HG03521 (cell line): ENCODE measurements at regions not wholly inside any gene's neighbourhood (a gene's known extent, or its start where the extent isn't known, plus 50 kb on each side); places are given as distances from the start of the nearest gene placed in this dataset.
"Not testable (repeated sequence)": the region's sequence is repeated elsewhere in the genome, so short reads cannot be mapped to it uniquely, and the experiment has no call there.

Experiments used
- ATAC-seq: cut with Tn5 transposase; IDR thresholded peaks from one replicate; pipeline ENCODE4 v1.9.1; 2021; ENCODE audit warnings: mild to moderate bottlenecking, moderate library complexity; ENCODE audit not compliant: unreplicated experiment

- ATAC-seq: no peak
Measured at GRCh38 chr20:39751557-39752137, 789.5 kb downstream of the DHX35 start.

- ATAC-seq: no peak
Measured at GRCh38 chr20:39745380-39745779, 783.2 kb downstream of the DHX35 start.

DNA sequence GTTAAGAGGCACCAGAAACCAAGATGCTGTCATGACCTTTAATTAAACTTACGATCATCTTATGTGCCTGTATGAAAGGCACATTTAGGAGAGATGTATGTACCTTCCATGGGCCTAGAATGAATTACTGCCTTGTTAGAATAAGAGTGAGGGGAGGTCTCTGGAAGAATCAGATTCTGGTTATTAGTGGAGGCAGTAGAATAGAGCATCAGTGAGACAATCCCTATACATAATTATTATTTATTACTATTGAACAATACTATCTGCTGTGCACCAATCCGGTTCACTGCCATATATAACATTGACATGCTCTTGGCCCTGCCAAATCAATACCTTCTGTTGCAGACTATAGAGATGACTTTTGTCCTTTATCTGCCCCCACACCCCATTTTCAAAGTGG, 776.5 kb downstream of the DHX35 start:
- no peak for ATAC-seq

DNA sequence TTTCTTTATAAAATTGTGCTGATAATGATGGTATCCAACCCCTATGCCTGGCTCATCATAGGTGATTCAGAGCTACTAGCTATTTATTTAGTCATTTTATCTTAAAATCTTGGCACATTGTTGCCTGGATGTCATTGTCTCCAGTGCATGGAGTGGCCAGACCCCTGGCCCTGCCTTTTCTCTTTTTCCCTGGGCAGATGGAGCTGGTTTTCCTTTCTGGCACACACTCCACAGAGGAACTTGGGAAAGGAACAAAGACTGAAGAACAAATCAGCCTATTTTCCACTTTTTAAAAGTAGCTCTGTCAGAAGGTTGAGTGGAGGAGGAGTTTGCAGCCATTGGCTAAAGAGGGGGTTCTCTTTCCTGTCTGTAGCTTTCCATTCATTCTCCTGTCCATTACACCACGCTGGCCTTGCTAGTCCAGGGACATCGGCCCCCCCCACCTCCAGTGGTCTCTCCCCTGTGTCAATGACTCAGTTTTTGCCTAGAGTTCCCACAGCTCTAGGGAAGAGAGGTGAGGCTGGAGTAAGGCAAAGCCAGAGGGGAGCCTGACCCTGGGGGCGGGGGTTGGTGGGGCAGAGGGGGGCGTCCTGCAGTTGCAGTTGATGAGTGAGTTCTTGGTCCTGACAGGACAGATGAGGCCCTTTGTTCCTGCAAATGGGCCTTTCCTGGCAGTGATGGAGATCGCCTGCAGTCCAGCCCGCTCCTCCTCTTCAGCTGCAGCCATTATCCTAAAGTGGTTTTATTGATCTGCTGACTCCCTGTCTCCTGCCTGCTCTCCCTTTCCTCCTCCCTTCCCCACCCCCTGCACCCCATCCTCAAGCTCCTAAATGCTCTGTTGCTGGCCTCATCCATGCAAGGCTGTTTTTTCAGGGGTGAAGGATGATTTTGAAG, 774.5 kb downstream of the DHX35 start:
- no peak for ATAC-seq

- ATAC-seq: not testable (repeated sequence)
Measured at GRCh38 chr20:39725513-39725912, 763.4 kb downstream of the DHX35 start.

DNA sequence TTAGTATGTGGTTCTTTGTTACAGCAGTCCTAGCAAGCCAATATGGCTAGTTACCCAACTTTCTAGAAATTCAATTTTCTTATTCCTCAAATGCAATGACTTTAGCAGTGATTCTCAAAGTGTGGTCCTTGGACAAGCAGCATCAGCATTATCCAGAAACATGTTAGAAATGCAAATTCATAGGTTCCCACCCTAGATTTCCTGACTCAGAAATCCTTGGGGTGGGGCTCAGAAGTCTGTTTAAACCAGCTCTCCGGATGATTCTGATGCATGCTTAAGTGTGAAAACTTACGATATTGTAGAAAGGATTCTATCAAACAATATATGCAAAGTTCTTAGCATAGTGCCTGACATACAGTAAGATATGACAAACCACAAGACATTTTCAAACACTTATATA, 757.1 kb downstream of the DHX35 start:
- ATAC-seq: no peak

- no peak for ATAC-seq
Measured at GRCh38 chr20:39717936-39718335, 755.8 kb downstream of the DHX35 start.

DNA sequence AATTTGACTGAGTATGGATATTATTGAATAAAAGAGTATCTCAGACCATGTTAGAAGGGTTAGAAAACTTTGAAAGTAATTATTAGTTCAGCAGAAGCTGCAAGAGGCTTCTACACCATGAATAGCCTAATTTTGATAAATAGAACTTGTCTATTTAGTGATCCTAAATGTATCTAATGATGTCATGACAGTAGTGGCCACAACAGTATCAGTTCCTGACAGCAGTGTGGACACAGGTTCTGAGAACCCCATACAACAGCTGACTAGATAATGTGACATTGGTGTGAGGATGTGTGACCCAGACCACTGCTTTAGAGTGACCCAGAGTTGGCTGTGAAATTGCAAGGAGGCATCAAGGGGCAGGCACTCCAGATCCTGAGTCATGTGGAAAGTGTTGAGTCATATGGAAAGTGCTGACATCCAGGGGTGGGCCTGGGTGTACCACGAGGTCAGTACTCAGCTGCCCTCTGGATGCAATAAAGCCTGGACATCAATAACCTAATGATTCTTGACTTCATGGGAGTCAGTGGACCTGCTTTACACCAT, 754.7 kb downstream of the DHX35 start:
- no peak for ATAC-seq

DNA sequence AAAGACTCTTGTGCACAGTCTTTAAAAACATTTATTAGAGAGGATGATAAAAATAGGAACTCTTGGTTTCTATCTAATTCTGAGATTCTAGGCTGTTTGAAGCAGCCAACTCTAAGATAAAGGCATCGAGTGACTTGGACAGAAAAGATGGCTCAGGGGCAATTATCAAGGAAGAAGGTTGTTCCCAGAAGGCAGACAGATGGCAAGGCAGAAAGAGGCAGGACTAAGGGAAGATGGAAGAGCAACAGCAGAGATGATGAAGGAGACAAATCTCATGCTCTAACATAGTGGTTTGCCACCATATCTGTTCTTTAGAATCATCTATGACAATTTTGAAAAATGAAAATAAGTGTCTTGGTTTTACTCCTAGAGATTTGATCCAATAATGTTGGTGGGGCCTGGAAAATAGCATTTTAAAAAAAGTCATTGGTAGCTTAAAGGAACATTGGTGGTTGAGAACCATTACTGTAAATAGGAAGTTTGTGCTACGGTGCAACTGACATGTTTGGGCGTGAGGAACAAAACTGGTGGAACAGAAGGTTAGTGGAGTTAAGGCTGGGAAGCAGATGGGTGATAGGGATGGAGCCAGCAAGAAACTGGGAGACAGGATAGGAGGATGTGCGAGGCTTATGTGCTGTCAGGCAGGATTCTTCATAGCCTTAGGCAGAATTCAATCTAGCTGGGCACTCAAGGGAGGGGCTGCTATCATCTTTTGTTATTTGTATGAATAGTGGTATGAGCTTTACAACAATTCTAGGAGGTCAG, 751.1 kb downstream of the DHX35 start:
- no peak for ATAC-seq

GRCh38 chr20:39706184-39706663, 744.1 kb downstream of the DHX35 start:
- no peak for ATAC-seq

DNA sequence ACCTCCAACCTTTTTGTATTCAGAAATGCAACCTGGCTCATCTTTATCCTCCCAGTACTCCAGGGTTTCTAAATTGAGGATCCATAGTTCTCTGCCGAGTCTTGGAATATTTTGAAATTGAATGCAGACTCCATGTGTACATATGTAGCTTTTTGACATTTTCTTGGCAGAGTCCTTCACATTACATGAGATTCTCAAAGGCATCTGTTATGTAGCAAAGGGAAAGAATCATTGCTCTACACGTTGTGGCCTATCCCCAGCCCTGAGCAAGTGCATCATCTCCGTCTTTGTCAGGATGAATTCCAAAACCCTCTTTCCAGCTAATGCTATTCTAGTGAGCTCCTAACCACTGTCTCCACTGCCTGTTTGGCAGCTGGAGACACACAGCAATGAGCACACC, 742.9 kb downstream of the DHX35 start:
- no peak for ATAC-seq

DNA sequence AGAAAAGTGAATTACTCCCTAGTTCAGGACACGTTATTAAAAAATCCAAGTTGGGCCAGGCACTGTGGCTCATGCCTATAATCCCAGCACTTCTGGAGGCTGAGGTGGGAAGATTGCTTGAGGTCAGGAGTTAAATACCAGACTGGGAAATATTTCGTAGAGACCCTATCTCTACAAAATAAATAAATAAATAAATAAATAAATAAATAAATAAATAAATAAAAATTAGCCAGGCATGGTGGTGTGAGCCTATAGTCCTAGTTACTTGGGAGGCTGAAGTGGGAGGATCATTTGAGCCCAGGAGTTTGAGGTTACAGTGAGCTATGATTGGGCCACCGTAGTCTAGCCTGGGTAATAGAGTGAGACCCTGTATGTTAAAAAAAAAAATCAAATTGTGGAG, 741.2 kb downstream of the DHX35 start:
- ATAC-seq: not testable (repeated sequence)

- no peak for ATAC-seq
Measured at GRCh38 chr20:39702701-39703349, 740.7 kb downstream of the DHX35 start.

GRCh38 chr20:39700528-39700927, 738.4 kb downstream of the DHX35 start:
- no peak for ATAC-seq

DNA sequence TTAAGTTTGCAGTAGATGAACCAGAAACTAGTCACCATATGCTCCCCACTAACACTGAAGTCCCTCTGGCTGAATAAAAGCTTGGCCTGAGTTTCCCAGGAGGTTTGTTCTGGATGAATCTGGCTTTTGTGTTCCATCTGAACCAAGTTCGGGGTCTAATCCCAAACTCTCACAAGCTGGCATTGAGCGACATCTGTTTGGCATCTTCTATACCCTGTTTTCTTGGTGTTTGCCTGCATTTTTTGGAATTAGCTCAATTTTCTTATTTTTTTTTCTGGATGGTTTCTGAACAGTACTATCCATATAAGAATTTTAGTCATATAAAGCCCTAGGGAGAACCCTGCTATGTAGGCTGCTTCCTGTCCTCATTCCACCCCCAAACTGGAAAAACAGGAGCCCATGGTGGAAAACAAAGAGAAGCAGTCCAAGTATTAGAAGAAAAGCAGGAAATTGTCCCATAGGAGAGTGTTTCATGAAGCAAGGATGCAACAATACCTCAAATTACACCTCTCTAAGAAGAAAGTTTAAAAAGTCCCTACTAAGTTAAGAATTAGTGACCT, 737.1 kb downstream of the DHX35 start:
- ATAC-seq: no peak

- ATAC-seq: no peak
Measured at GRCh38 chr20:39698752-39699151, 736.6 kb downstream of the DHX35 start.

DNA sequence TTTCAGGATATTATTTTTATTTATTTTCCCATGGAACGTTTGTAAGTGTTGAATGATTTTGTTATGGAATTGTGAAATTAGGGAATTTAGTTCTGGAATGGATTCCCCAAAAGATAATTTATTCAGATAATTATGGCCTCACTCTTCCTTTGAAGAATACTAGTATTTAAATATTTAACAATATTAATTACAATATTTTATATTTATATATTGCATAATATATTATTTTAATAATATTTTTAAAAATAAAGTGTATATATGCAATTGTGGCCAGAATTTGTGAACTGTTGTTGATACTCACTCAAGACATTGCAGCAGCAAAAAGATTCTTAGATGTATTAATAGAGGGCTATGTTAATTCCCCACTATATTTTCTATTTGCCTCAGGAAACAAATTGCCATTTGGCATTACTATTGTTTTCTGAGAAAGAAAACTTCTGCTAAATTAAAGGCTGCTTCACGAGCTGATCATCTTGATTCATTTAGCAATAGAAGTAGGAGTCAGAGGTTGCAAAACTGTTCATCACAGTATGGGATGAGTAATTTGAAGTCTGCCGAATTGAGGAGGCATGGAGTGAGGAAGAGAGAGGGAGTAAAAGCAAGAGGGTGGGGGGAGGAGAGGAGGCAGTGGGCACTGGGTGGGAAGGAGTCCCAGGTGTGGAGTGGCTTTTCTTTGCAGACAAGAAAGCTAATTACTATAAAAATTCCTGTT, 729.2 kb downstream of the DHX35 start:
- no peak for ATAC-seq

DNA sequence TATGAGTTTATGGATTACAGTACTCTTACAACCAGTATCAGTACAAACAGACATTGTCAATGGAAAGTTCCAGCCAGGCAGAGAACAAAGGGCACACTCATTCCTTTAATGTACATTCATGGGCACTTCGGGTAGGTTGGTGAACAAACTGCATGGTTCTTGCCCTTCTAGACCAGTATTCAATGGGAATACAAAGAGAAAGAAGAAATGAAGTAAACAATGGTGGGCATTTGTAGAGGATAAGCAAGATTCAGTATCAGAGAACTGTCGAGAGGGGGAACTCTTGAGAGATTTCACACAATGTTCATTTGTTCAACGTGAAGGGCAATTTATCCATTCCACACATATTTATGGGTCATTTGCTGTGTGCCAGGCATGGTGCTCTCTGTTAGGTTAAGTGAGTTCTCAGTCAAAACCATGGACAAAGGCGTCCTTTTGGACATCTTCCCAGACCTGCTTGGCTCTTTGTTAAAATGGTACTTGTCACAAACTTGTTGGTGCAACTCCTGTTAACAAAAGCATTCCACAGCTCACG, 714.8 kb downstream of the DHX35 start:
- ATAC-seq: no peak

DNA sequence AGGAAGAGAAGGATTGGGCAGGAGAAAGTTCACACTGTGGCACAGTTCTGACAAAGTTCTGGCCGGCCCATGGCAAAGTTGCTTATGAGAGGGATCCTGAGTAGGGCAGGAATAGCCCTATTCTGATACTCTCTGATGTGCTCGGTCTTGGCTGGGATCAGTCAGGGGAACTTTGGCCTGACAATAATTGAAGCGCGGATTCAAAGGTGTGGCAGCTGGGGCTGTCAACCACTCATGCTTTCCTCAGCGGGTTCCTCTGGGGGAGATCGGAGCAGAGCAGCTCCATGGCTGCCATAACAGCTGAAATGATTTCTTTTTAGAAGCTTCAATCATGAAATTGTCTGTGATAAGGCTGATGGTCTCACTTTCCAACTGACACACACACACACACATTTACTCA, 714.1 kb downstream of the DHX35 start:
- ATAC-seq: no peak

GRCh38 chr20:39674842-39675241, 712.7 kb downstream of the DHX35 start:
- ATAC-seq: no peak
